NCI-H1436 (cell line): ENCODE measurements at regions not wholly inside any gene's neighbourhood (a gene's known extent, or its start where the extent isn't known, plus 50 kb on each side); places are given as distances from the start of the nearest gene placed in this dataset.
"Not testable (repeated sequence)": the region's sequence is repeated elsewhere in the genome, so short reads cannot be mapped to it uniquely, and the experiment has no call there.

Experiments
- DNase-seq: peaks from one replicate; lab custom pipeline; 2025; lab: John Stamatoyannopoulos, UW

DNA sequence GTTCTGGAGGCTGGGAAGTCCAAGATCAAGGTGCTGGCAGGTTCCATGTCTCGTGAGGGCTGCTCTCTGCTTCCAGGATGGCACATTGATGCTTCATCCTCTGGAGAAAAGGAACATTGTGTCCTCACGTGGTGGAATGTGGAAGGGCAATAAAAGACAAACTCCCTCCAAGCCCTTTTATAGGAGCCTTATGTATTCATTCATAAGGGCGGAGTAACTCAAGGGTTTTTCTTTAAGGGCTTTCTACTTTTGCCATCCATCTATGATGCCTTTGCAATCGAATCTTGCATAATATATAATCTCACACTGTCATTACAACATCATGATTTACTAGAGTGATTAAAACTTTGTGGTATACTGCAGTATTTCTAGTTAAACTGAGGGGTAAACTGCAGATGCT is 132.7 kb upstream of the DDHD1 start:
- no peak for DNase-seq

DNA sequence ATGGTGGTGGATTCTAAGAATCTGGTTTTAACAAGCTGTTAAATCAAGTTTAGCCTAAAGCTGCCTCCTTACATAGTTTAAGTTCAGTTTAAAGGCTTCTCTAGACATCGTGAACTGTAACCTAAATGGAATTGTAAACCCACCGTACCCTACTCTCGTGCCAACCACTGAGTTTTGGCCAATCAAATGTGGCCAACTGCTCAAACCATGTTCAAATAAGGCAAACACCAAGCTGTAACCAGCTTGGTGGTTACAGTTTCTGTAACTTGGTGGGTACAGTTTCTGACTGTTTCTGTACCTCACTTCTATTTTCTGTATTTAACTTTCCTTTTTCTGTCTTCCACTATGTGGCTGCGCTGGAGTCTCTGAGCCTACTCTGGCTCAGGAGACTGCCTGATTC is 131.9 kb upstream of the DDHD1 start:
- no peak for DNase-seq

DNA sequence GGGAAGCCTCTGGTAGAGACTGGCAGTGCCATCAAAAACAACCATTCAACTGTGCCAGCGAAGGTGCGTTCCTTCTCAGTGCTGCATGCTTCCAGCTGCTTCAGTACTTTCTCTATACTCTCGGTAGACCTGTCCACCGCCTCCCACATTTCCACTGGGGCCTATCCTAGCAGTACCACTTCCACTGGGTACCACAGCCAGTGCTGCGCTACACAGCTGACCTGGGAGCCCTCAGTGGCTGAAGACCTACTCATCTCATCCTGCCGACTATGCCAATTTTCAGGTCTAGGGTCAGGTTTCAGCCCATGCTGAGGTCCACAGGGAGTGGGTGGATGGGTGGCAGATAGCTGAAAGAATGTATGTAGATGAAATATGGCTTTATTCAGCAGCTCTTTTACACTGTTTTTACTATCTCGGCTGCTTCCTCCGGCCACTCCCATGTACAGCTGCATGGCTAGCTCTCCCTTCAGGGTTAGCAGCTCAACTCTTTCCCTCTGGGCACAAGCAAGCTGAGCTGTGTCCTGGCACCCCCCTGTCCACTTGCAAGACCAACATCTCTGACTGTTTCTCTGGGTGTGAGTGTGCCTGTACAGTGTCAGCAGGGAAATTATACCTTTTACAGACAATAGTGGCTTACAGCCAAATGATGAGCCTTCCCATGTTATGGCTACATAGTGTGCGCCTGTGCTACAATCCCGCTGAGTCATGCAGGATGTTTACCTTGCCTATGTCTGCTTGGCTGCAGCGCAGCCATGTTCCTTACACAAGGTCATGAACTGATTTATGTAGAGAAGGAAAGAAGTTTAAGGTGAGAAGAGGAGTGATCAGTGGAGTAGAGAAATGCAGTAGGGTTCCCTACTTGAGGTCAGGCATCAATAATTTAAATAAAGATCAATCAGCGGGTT is 125.7 kb upstream of the DDHD1 start:
- no peak for DNase-seq

DNA sequence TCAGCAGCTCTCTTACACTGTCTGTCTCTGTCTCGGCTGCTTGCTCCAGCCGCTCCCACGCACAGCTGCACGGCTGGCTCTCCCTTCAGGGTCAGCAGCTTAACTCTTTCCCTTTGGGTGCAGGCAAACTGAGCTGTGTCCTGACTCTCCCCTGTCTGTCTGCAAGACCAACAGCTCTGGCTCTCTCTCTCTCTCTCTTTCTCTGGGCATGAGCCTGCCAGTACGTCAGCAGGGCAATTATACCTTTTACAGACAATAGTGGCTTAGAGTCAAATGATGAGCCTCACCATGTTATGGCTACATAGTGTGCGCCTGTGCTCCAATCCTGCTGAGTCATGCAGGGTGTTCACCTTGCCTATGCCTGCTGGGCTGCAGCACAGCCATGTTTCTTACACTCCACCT is 120.5 kb upstream of the DDHD1 start:
- no peak for DNase-seq

DNA sequence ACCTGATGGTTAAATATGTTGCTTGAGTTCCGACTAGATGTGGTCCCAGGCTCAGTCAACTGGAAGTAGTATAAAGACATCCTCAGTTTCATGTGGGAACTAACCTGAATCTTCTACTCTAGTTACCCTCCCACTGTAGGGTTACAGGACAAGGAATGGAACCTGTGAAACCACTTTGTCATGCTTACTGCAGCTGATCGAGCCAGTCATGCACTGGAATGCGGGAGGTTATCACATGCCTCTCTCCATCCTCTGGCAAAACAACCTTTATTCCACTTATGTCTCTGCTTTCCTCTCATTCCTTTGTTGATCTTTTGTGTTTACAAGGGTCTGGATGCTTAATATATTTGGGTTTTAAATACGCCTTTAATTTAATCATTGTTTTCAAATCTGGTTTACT is 111.9 kb upstream of the DDHD1 start:
- DNase-seq: no peak

DNA sequence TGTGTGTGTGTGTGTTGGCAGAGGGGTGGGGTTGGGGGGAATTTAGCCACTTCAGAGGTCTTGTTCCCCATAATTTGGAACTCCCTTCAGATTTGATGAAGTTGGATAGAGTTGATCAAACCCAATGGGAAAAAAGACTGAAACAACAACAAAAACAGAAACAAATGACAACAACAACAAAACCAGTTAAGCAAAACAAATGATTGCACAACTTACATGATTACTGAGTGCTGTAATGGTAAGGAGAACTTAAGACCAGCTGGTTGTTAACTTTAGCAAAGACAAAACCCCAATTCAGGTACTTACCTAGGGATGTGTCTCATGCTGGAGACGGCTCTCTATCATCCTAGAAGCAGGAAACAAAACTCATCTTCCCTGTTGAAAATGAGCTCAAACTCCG is 107.8 kb upstream of the DDHD1 start:
- no peak for DNase-seq

DNA sequence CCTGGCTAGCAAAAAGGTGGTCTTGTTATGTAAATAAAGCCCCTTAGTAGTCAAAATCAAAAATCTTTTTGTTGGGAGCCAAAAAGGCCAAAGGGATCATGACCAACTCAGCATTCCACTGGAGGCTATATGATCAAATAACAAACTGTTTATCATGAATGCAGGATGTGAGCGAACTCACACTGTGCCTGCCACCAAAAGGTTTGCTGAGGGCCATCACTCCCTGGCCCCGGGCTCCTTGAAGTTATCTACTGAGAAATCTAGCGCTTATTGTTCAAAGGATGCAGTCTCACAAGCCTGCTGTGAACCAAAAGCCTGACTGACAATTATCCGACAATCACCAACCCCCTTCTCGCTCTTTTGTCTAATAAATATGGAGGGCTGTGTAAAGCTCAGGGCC is 107.2 kb upstream of the DDHD1 start:
- DNase-seq: no peak

DNA sequence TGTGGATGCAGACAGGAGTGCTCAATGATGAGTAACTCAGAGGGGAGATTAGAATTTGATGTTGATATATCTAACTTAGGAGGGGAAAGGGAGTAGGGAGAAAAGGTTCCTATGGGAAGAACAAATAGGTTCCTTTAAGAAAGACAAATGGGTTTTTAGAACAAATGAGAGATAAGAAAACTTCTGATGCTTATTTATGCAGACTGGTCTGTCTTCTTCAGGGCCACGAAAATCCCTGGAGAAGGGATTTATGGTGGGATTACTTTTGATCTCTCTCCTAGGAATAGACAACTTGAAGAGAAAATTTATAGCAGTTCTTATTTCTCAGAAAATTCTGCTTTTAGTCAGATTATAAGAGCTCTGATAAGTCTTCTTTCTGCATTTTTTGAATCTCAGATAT is 99.0 kb upstream of the DDHD1 start:
- no peak for DNase-seq

DNA sequence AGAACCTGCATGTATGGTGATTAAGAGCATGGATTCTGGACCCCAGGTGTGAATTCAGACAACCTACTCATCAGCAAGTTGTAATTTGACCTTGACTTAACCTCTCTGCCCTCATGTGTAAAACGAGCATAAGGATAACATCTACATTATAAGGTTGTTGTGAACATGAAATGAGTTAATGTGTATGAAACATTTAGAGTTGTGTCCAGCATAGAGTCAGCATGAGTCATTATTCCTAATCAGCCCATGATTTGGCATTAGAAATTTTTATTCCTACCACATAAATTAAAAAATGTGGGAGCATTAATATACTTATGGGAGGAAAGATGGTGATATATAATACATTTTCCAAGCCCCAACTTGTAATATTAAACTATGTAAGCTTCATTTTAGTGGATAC is 95.9 kb upstream of the DDHD1 start:
- DNase-seq: no peak

DNA sequence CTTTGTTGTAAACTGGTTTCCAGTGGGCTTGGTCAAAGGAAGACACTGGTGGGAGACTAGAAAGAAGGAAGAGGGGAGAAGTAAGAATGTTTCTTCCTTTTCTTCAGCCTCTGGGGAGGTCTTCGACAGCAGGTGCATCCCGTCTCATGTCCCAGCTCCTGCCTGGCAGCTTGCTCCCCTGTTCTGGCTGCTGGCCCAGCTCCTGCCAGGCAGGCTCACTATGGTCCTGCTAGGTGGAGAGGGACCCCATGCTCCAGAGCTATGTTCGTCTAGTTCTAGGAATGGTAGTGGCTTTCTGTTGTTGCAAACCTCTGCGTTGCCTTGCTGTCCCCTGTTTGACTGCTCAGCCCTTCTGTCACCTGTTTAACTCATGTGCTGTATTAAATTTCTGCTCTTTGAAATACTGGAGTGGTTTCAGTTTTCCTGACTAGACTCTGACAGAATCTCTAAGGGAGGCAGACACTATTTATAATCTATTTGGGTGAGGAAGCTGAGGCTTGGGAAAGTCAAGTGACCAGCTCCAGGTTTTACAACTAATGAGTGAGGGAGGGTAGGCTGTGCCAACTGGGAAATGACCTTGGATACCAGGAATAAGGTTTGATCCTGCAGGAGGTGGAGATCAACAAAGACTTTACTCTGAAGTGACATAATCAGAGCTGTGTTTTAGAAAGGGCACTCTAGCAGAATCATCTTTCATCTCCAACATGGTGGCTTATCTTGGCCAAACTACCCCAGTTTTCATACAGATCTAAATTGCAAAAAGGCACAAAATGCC is 94.7 kb upstream of the DDHD1 start:
- no peak for DNase-seq

DNA sequence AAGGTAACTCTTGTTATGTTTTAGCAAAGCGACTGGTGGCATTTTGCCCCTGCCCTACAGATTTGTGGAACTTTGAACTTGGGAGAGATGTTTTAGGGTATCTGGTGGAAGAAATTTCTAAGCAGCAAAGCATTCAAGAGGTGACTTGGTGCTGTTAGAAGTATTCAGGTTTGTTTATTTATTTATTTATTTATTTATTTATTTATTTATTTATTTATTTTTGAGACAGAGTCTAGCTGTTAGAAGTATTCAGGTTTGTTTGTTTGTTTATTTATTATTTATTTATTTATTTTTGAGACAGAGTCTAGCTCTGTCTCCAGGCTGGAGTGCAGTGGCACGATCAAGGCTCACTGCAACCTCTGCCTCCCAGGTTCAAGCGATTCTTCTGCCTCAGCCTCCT is 89.8 kb upstream of the DDHD1 start:
- not testable (repeated sequence) for DNase-seq

DNA sequence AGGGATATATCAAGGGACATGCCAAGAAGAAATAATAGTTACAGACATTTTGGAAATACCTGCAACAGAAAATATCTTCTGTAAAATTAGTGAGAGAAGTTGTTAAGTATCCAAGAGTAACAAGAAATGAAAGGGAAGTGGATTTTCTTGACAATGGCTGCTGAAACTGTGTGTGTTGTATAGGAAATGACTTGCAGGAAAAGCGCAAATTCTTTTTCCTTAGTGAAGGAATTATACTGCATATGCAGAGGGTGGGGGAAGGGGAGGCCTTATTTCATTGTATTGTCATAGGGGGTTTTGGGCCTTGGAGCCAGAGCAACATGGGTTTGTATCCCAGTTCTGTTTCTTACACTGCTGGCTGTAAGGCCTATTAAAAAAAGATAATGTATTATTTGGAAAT is 84.4 kb upstream of the DDHD1 start:
- no peak for DNase-seq

DNA sequence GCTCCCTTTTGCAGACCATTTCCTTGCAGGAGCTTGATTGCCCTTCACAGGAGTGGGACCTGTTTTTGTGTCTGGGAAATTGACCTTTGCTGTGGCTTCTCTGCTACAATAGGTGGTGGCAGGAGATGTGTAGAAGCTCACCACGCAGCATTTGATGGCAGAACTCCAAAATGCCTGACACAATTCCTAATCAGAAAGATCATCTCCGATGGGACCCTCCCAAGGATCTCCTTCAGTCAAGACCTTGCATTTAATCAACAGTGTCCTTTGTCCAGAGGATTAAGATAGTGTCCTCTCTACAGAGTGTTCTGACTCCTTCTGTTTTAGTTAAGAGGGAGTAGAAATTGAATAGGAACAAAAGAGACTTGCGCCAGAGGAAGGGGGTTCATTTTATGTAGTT is 83.6 kb upstream of the DDHD1 start:
- no peak for DNase-seq

DNA sequence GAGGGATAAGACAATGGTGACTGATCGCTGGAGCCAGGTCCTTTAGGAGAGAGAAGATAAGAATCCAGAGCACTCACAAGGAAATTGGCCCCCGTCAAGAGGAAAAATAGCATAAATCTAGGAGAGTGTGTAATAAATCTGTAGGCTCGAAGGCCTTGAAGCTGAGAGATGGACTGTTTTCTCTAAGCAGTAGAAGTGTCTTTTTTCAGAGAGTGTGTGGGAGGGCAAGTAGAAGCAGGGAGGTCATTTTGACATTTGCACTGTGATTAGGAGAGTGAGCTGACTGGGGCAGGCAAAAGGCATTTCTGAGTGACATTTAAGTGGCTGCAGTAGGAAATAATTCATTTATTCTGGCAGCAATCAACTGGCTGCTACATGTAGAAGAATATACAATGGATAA is 78.0 kb upstream of the DDHD1 start:
- DNase-seq: no peak

DNA sequence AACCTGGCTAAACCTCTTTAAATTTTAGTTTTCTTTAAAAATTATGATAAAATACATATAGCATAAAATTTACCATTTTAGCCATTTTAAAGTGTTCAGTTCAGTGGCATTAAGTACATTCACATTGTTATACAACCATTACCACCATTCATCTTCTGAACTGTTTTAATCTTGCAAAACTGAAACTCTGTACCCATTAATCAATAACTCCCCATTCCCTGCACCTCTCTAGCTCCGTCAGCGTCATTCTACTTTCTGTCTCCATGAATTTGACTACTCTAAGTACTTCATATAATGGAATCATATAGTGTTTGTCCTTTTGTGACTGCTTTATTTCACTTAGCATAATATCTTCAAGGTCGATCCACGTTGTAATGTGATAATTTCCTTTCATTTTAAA is 75.8 kb upstream of the DDHD1 start:
- DNase-seq: no peak

DNA sequence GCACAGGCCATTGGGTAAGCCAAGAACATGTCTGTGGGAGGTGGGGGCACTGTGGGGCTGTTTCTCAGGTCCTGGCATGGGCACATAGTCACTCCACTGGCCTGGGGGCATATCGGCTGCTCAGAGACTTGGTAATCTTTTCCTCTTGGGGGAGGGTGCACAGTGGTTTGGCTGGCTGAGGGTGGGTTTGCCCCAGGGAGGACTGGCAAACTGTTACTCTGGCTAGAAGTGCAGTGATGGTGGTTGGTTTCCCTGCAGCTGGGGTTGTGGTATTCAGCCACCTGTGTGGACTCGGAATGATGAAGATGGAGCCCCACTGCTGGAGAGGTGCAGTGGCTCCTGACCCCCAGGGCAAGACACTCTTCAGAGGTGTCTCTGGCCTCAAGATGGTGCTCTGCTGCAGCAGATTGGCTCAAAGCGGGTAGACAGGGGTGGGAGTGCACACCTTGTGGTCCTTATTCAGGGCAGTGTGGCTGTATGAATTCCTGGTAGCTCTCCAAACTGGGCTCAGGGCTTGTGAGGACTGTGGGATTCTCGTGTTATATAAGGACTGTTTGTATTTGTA is 74.1 kb upstream of the DDHD1 start:
- DNase-seq: no peak

DNA sequence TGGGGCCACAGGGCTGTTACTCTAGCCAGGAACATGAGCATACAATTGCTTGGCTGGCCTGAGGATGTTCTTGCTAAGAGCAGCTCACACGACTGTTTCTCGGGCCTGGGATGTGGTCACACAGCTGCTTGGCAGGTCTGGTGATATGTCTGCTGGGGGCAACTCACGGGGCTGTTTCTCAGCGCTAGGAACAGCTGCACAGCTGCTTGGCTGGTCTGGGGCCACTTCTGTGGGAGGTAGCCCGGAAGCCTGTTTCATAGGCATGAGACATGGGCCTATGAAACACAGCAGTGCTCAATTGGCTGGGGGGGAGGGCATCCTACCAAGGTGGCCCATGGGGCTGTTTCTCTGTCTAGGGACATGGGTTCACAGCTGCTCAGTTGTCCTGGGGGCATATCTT is 73.4 kb upstream of the DDHD1 start:
- no peak for DNase-seq

DNA sequence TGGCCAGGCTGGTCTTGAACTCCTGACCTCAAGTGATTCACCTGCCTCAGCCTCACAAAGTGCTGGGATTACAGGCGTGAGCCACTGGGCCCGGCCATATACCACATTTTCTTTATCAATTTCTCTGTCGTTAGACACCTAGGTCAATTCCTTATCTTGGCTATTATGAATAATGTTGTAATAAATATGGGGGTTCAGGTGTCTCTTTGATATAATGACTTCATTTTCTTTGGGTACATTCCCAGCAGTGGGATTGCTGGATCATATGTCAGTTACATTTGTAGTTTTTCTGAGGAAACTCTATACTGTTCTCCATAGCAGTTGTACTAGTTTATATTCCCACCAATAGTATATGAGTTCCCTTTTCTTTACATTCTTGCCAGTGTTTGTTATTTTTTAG is 67.8 kb upstream of the DDHD1 start:
- DNase-seq: no peak

DNA sequence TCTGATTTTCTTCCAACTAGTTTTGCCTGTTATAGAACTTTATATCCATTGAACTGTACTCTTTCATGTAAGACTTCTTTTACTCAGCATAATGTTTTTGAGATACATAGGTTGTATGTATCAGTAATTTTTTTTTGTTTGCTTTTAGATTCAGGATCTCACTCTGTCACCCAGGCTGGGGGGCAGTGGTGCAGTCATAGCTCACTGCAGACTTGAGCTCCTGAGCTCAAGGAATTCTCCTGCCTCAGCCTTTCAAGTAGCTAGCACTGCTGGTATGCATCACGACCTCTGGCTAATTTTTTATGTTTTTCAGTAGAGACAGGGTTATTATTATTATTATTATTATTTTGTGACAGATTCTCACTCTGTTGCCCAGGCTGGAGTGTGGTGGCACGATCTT is 65.0 kb upstream of the DDHD1 start:
- DNase-seq: no peak

DNA sequence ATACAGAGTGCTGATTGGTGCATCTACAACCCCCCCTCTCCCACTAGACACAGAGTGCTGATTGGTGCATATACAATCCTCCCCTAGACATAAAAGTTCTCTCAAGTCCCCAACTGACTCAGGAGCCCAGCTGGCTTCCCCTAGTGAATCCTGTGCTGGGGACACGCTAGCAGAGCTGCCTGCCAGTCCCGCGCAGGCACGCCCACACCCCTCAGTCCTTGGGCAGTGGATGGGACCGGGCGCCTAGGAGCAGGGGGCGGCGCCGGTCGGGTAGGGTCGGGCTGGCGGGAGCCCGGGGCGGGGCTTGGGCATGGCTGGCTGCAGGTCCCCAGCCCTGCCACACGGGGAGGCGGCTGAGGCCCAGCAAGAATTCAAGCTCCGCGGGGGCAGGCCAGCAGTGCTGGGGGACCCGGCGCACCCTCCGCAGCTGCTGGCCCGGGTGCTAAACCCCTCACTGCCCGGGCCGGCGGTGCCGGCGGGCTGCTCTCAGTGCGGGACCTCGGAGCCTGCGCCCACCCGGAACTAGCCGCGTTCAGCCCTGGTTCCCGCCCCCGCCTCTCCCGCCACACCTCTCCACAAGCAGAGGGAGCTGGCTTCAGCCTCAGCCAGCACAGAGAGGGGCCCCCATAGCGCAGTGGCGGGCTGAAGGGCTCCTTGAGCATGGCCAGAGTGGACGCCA is 64.3 kb upstream of the DDHD1 start:
- DNase-seq: peak; percentile 83

DNA sequence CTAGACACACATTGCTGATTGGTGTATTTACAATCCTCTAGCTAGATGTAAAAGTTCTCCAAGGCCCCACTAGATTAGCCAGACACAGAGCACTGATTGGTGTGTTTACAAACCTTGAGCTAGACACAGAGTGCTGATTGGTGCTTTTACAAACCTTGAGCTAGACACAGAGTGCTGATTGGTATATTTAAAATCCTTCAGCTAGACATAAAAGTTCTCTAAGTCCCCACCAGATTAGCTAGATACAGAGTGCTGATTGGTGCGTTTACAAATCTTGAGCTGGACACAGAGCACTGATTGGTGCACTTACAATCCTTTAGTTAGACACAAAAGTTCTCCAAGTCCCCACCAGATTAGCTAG is 63.8 kb upstream of the DDHD1 start:
- DNase-seq: not testable (repeated sequence)

DNA sequence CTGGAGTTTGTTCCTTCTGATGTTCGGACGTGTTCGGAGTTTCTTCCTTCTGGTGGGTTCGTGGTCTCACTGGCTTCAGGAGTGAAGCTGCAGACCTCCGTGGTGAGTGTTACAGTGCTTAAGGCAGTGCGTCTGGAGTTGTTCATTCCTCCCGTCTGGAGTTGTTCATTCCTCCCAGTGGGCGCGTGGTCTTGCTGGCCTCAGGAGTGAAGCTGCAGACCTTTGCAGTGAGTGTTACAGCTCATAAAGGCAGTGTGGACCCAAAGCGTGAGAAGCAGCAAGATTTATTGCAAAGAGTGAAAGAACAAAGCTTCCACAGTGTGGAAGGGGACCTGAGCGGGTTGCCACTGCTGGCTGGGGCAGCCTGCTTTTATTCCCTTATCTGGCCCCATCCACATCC is 63.4 kb upstream of the DDHD1 start:
- not testable (repeated sequence) for DNase-seq

DNA sequence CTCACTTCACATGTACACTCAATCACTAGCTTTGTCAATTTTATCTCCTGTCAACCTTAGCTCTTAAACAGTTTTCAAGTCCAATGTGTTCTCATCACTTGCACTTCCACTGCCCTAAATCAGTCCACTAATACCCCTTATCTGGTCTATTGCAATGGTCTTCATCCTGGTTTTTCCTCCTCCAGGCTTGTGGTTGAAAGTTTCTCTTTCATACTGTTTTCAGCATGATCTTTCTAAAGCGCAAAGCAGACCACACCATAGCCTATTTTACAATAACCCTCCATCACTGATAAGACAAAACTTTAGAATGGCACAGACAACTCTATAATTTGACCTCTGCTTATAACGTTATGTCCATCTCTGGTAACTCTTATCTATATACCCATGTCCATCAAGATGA is 62.0 kb upstream of the DDHD1 start:
- DNase-seq: no peak
